ENCODE measurements at regions not wholly inside any gene's neighbourhood (a gene's known extent, or its start where the extent isn't known, plus 50 kb on each side); places are given as distances from the start of the nearest gene placed in this dataset.

GRCh38 chr2:66017763-66018162 is 417.2 kb upstream of the MEIS1 start:
- Histone ChIP-seq H3K36me3 (ENCODE audit: insufficient read depth, low read length, poor library complexity, severe bottlenecking) (no peaks in the 10 kb centered on the region), H3K27ac (ENCODE audit: low read depth, low read length, poor library complexity, severe bottlenecking) (no peak overlapping the region), H3K27me3 (replicated peaks; ENCODE audit: insufficient read depth, low read depth, low read length, poor library complexity) (no peaks in the 10 kb centered on the region), H3K4me3 (ENCODE audit: low read depth, low read length, poor library complexity, severe bottlenecking) (no peak overlapping the region), H3K4me1 (ENCODE audit: insufficient read depth, low read length, poor library complexity, severe bottlenecking) (peaks cover 7% of the 10 kb centered on the region), H3K9me3 (ENCODE audit: low read depth, low read length, poor library complexity, severe bottlenecking) (no peaks in the 10 kb centered on the region)
- TF ChIP-seq EZH2 (IDR thresholded peaks at IDR 0.05; ENCODE audit: borderline replicate concordance, low read depth, low read length, poor library complexity, severe bottlenecking), result no peak
- no peak for TF ChIP-seq CTCF (conservative IDR thresholded peaks at IDR 0.05; ENCODE audit: low read depth, low read length)
- ChIA-PET CTCF (no interaction called here), POLR2A (ENCODE audit: low non-redundant PET) (no interaction called here)
- no peak for DNase-seq (ENCODE audit: low spot score)
- intact Hi-C loops (cut with micrococcal nuclease; ENCODE audit: unreplicated experiment), result loop anchor here (10.0 kb wide), 1 partner anchor 857 kb away; no protein-coding TSS in a partner anchor
- BruUV-seq (replicated peaks), result no TSS peak

DNA sequence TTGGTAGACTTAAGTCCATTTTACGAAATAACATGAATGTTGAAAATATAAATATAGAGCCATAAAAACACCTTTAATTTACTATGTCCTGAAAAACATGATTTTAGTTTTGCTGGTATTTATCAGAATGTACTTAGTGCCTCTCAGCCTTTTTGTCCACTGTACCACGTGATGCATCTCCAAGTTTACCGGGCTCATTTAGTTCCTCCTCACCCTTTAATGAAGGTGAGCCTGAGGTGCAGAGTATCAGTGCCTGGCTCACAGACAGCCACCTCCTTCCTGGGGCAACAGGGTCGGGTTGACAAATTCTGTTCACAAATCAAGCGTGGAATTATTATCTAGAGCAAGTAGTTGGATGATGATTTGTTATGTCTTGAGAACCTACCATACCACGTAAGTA is 420.5 kb upstream of the MEIS1 start:
- Histone ChIP-seq H3K4me1 (ENCODE audit: insufficient read depth, low read length, poor library complexity, severe bottlenecking) (peaks cover 7% of the 10 kb centered on the region), H3K27ac (ENCODE audit: low read depth, low read length, poor library complexity, severe bottlenecking) (no peak overlapping the region), H3K27me3 (replicated peaks; ENCODE audit: insufficient read depth, low read depth, low read length, poor library complexity) (no peaks in the 10 kb centered on the region), H3K4me3 (ENCODE audit: low read depth, low read length, poor library complexity, severe bottlenecking) (no peak overlapping the region), H3K9me3 (ENCODE audit: low read depth, low read length, poor library complexity, severe bottlenecking) (no peaks in the 10 kb centered on the region), H3K36me3 (ENCODE audit: insufficient read depth, low read length, poor library complexity, severe bottlenecking) (no peaks in the 10 kb centered on the region)
- CTCF ChIA-PET, result interaction anchor here (0.7 kb wide), 1 partner anchor 24 kb away, joined by 4 read pairs; no protein-coding TSS in a partner anchor
- DNase-seq (ENCODE audit: low spot score), result no peak
- no TSS peak for BruUV-seq (replicated peaks)
- intact Hi-C loops (cut with micrococcal nuclease; ENCODE audit: unreplicated experiment), result loop anchor here (5.0 to 10.0 kb wide), 2 partner anchors 413 to 860 kb away; no protein-coding TSS in a partner anchor
- TF ChIP-seq EZH2 (IDR thresholded peaks at IDR 0.05; ENCODE audit: borderline replicate concordance, low read depth, low read length, poor library complexity, severe bottlenecking) (no peak), CTCF (conservative IDR thresholded peaks at IDR 0.05; ENCODE audit: low read depth, low read length) (no peak)
- POLR2A ChIA-PET (ENCODE audit: low non-redundant PET), result no interaction called here

- no peaks in the 10 kb centered on the region for H3K9me3 ChIP-seq (ENCODE audit: low read depth, low read length, poor library complexity, severe bottlenecking)
- no peaks in the 10 kb centered on the region for H3K36me3 ChIP-seq (ENCODE audit: insufficient read depth, low read length, poor library complexity, severe bottlenecking)
- no peak overlapping the region for H3K27ac ChIP-seq (ENCODE audit: low read depth, low read length, poor library complexity, severe bottlenecking)
- intact Hi-C loops (cut with micrococcal nuclease; ENCODE audit: unreplicated experiment), result loop anchor here (5.0 to 10.0 kb wide), 2 partner anchors 414 to 861 kb away; no protein-coding TSS in a partner anchor
- no peaks in the 10 kb centered on the region for H3K27me3 ChIP-seq (replicated peaks; ENCODE audit: insufficient read depth, low read depth, low read length, poor library complexity)
- peak; percentile 73 for TF ChIP-seq CTCF (conservative IDR thresholded peaks at IDR 0.05; ENCODE audit: low read depth, low read length)
- TF ChIP-seq EZH2 (IDR thresholded peaks at IDR 0.05; ENCODE audit: borderline replicate concordance, low read depth, low read length, poor library complexity, severe bottlenecking), result no peak
- POLR2A ChIA-PET (ENCODE audit: low non-redundant PET), result no interaction called here
- peaks cover 7% of the 10 kb centered on the region for H3K4me1 ChIP-seq (ENCODE audit: insufficient read depth, low read length, poor library complexity, severe bottlenecking)
- H3K4me3 ChIP-seq (ENCODE audit: low read depth, low read length, poor library complexity, severe bottlenecking), result no peak overlapping the region
- BruUV-seq (replicated peaks), result no TSS peak
- peak; percentile 55 for DNase-seq (ENCODE audit: low spot score)
- CTCF ChIA-PET, result interaction anchor here (0.5 kb wide), 1 partner anchor 349 kb away, joined by 3 read pairs; no protein-coding TSS in a partner anchor
These were observed 421.5 kb upstream of the MEIS1 start for GRCh38 chr2:66013456-66013855.
